PFSK-1 (cell line): ENCODE measurements at regions not wholly inside any gene's neighbourhood (a gene's known extent, or its start where the extent isn't known, plus 50 kb on each side); places are given as distances from the start of the nearest gene placed in this dataset.
A peak's percentile ranks its signal among the peaks of the same experiment; 100 is the strongest.

Source experiments
- FOXP2 ChIP-seq: optimal IDR thresholded peaks from 2 replicates; pipeline ENCODE3; 2011; ENCODE audit warnings: borderline replicate concordance, control low read depth, inconsistent platforms; ENCODE audit not compliant: insufficient read depth; ENCODE audit errors: extremely low read length, extremely low read depth
- POLR2AphosphoS5 ChIP-seq: IDR thresholded peaks from 2 replicates; pipeline ENCODE4 v1.6.1; 2012; ENCODE audit warnings: low read depth, mild to moderate bottlenecking, control low read depth, low read length, moderate library complexity
- REST ChIP-seq, 2 experiments: IDR thresholded peaks; 2 replicates each; pipeline versions ENCODE4 v1.6.1 to v1.8.0; 2011 to 2012; ENCODE audit warnings: low read depth in 2 of 2, low read length in 2 of 2, control low read depth in 1 of 2, inconsistent platforms in 1 of 2, mild to moderate bottlenecking in 1 of 2, moderate library complexity in 1 of 2; ENCODE audit not compliant: insufficient read depth in 1 of 2
- SIN3A ChIP-seq: IDR thresholded peaks from 2 replicates; pipeline ENCODE4 v1.6.1; 2012; ENCODE audit warnings: mild to moderate bottlenecking, low read length, moderate library complexity, borderline replicate concordance; ENCODE audit not compliant: insufficient read depth
- TAF1 ChIP-seq: IDR thresholded peaks from 2 replicates; pipeline ENCODE4 v1.6.1; 2012; ENCODE audit warnings: low read length, control low read depth, borderline replicate concordance; ENCODE audit not compliant: insufficient read depth

GRCh38 chr1:228837817-228838716 lies 102.8 kb downstream of the RHOU start:
- 0 out of 2 replicates have a peak, but pooled peaks have one; percentile 20 for TF ChIP-seq TAF1
- 0 out of 2 replicates have a peak, but pooled peaks have one; percentile 37 for TF ChIP-seq SIN3A
- TF ChIP-seq REST (IDR thresholded peaks at IDR 0.05; ENCODE audit: insufficient read depth in 1 of 2, low read depth in 2 of 2, low read length in 2 of 2): no peak

- TF ChIP-seq TAF1: no peak
- TF ChIP-seq FOXP2: no peak
- no peak for TF ChIP-seq POLR2AphosphoS5
- no peak; a peak in 1 of 4 replicates for TF ChIP-seq REST (IDR thresholded peaks at IDR 0.05; ENCODE audit: insufficient read depth in 1 of 2, low read depth in 2 of 2, low read length in 2 of 2)
- no peak for TF ChIP-seq SIN3A
Measured at GRCh38 chr1:228838717-228839500, 103.6 kb downstream of the RHOU start.

- TF ChIP-seq SIN3A (no peak), REST (IDR thresholded peaks at IDR 0.05; ENCODE audit: insufficient read depth in 1 of 2, low read depth in 2 of 2, low read length in 2 of 2) (no peak), POLR2AphosphoS5 (no peak), TAF1 (no peak), FOXP2 (no peak)
Measured at GRCh38 chr1:228839656-228840055, 104.4 kb downstream of the RHOU start.

GRCh38 chr1:228841632-228842031 lies 106.4 kb downstream of the RHOU start:
- TF ChIP-seq FOXP2: no peak

- TF ChIP-seq TAF1: no peak
- no peak for TF ChIP-seq FOXP2
- no peak for TF ChIP-seq SIN3A
- no peak for TF ChIP-seq REST (IDR thresholded peaks at IDR 0.05; ENCODE audit: insufficient read depth in 1 of 2, low read depth in 2 of 2, low read length in 2 of 2)
- TF ChIP-seq POLR2AphosphoS5: no peak
Measured at GRCh38 chr1:228842094-228842775, 107.0 kb downstream of the RHOU start.
